HG03159 (cell line): ENCODE measurements at regions not wholly inside any gene's neighbourhood (a gene's known extent, or its start where the extent isn't known, plus 50 kb on each side); places are given as distances from the start of the nearest gene placed in this dataset.

Experiments
- ATAC-seq: cut with Tn5 transposase; IDR thresholded peaks from one replicate; pipeline ENCODE4 v1.9.1; 2021; ENCODE audit warnings: mild to moderate bottlenecking, moderate library complexity; ENCODE audit not compliant: unreplicated experiment

GRCh38 chr12:91384806-91385205 is 202.2 kb upstream of the DCN start:
- no peak for ATAC-seq

GRCh38 chr12:91384366-91384765 is 201.7 kb upstream of the DCN start:
- no peak for ATAC-seq

- ATAC-seq = no peak
Observed at GRCh38 chr12:91383099-91383498, 200.5 kb upstream of the DCN start.

- peak; percentile 76 for ATAC-seq
Observed at GRCh38 chr12:91382081-91382543, 199.5 kb upstream of the DCN start.

GRCh38 chr12:91381309-91381804 is 198.7 kb upstream of the DCN start:
- peak; percentile 72 for ATAC-seq

- no peak for ATAC-seq
Observed at GRCh38 chr12:91380631-91381030, 198.0 kb upstream of the DCN start.

GRCh38 chr12:91379051-91379775 is 196.6 kb upstream of the DCN start:
- no peak for ATAC-seq

- ATAC-seq = no peak
Observed at GRCh38 chr12:91377436-91377835, 194.8 kb upstream of the DCN start.

- ATAC-seq = no peak
Observed at GRCh38 chr12:91373086-91373485, 190.5 kb upstream of the DCN start.

- no peak for ATAC-seq
Observed at GRCh38 chr12:91370086-91370868, 187.7 kb upstream of the DCN start.

GRCh38 chr12:91368613-91369012 is 186.0 kb upstream of the DCN start:
- ATAC-seq = no peak

GRCh38 chr12:91367234-91367849 is 184.7 kb upstream of the DCN start:
- no peak for ATAC-seq

GRCh38 chr12:91364471-91365184 is 182.0 kb upstream of the DCN start:
- ATAC-seq = no peak

- ATAC-seq = no peak
Observed at GRCh38 chr12:91361864-91362263, 179.2 kb upstream of the DCN start.

GRCh38 chr12:91357381-91357780 is 174.8 kb upstream of the DCN start:
- no peak for ATAC-seq

- no peak for ATAC-seq
Observed at GRCh38 chr12:91356405-91356804, 173.8 kb upstream of the DCN start.

- peak; percentile 96 for ATAC-seq
Observed at GRCh38 chr12:91355150-91356006, 172.8 kb upstream of the DCN start.

GRCh38 chr12:91353266-91353665 is 170.6 kb upstream of the DCN start:
- no peak for ATAC-seq

- ATAC-seq = no peak
Observed at GRCh38 chr12:91349476-91349875, 166.9 kb upstream of the DCN start.
